ENCODE measurements at regions not wholly inside any gene's neighbourhood (a gene's known extent, or its start where the extent isn't known, plus 50 kb on each side); places are given as distances from the start of the nearest gene placed in this dataset.
A peak's percentile ranks its signal among the peaks of the same experiment; 100 is the strongest.

- TF ChIP-seq E4F1 (IDR thresholded peaks at IDR 0.05; ENCODE audit: borderline replicate concordance, partially characterized antibody) (no peak), NR2F1 (conservative IDR thresholded peaks at IDR 0.05) (peak; percentile 94), BMI1 (IDR thresholded peaks at IDR 0.05; ENCODE audit: borderline replicate concordance) (peak; percentile 35; the same call in 1 of the 2 replicates), GABPA (IDR thresholded peaks at IDR 0.05; ENCODE audit: low read depth) (0 out of 2 replicates have a peak, but pooled peaks have one; percentile 20), ATF7 (IDR thresholded peaks at IDR 0.05; ENCODE audit: low read depth) (peak; percentile 76), RELA (IDR thresholded peaks at IDR 0.05; ENCODE audit: borderline replicate concordance, partially characterized antibody) (no peak), SP1 (IDR thresholded peaks at IDR 0.05; ENCODE audit: low read depth, low read length) (peak; percentile 37), WRNIP1 (IDR thresholded peaks at IDR 0.05; ENCODE audit: borderline replicate concordance, low read depth, low read length) (no peak), KAT2A (conservative IDR thresholded peaks at IDR 0.05; ENCODE audit: control insufficient read depth, low read depth, low read length) (no peak), PAX8 (IDR thresholded peaks at IDR 0.05) (no peak), RELB (IDR thresholded peaks at IDR 0.05; ENCODE audit: low read depth) (peak; percentile 96), RAD21 (IDR thresholded peaks at IDR 0.05; ENCODE audit: insufficient read depth, low read depth, low read length) (no peak), SREBF1 (IDR thresholded peaks at IDR 0.05; ENCODE audit: low read length) (no peak), ATF2 (IDR thresholded peaks at IDR 0.05; ENCODE audit: low read length) (0 out of 2 replicates have a peak, but pooled peaks have one; percentile 39), PAX5 (IDR thresholded peaks at IDR 0.05; ENCODE audit: borderline replicate concordance, low read depth, low read length) (peak; percentile 78), SMAD5 (IDR thresholded peaks at IDR 0.05; ENCODE audit: low read depth) (no peak), ZNF687 (IDR thresholded peaks at IDR 0.05) (peak; percentile 76), EP300 (IDR thresholded peaks at IDR 0.05; ENCODE audit: borderline replicate concordance in 1 of 2, control insufficient read depth in 1 of 2, low read depth in 2 of 2, low read length in 2 of 2) (peak; percentile 65 to 70; a peak in 3 of 4 replicates), MXI1 (IDR thresholded peaks at IDR 0.05; ENCODE audit: low read depth, low read length) (no peak)
Measured at GRCh38 chr3:75180235-75180944, 483.7 kb upstream of the FRG2C start (continued).

All from GM12878 (cell line).